ENCODE measurements at regions not wholly inside any gene's neighbourhood (a gene's known extent, or its start where the extent isn't known, plus 50 kb on each side); places are given as distances from the start of the nearest gene placed in this dataset.

DNA sequence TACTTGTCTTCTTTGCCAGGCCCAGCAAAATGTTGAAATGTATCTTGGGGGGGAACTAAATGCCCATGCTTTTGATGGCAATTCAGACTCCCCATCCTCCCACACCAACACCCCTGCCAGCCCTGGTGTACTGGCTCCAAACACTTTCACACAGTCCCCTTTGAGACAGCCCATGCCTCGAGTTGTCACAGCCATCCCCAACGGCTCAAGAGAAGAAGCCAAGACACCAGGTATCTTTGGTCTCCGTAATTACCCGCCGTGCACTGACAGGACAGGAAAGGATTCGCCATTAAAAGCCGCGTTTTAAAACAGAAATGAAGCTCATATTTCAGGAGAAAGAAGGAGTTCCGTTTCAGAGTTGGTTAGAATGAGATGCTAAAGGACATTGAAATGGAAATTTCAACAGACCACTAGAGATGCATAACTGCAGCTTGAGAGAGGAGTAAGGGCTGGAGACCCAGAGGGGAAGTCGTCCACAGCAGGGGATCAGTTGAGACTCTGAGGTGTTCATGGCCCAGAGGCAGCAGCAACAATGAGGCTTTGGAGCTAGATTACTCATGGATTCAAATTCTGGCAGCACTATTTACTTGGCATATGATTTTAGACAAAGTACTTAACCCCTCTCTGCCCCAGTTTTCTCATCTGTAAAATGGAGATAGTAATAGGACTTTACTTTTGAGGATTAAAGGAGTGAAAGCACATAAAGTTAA, 63.5 kb upstream of the ADGRF1 start:
- no peak for TF ChIP-seq CTCF (IDR thresholded peaks at IDR 0.05)
- no peak for TF ChIP-seq POLR2AphosphoS5 (IDR thresholded peaks at IDR 0.05; ENCODE audit: low read depth, low read length)
- no peak for TF ChIP-seq SIN3A (IDR thresholded peaks at IDR 0.05; ENCODE audit: borderline replicate concordance, insufficient read depth, low read depth, low read length)
- no peak for TF ChIP-seq TCF7L2 (IDR thresholded peaks at IDR 0.05; ENCODE audit: low read depth, low read length)
- TF ChIP-seq, protein P1, sequence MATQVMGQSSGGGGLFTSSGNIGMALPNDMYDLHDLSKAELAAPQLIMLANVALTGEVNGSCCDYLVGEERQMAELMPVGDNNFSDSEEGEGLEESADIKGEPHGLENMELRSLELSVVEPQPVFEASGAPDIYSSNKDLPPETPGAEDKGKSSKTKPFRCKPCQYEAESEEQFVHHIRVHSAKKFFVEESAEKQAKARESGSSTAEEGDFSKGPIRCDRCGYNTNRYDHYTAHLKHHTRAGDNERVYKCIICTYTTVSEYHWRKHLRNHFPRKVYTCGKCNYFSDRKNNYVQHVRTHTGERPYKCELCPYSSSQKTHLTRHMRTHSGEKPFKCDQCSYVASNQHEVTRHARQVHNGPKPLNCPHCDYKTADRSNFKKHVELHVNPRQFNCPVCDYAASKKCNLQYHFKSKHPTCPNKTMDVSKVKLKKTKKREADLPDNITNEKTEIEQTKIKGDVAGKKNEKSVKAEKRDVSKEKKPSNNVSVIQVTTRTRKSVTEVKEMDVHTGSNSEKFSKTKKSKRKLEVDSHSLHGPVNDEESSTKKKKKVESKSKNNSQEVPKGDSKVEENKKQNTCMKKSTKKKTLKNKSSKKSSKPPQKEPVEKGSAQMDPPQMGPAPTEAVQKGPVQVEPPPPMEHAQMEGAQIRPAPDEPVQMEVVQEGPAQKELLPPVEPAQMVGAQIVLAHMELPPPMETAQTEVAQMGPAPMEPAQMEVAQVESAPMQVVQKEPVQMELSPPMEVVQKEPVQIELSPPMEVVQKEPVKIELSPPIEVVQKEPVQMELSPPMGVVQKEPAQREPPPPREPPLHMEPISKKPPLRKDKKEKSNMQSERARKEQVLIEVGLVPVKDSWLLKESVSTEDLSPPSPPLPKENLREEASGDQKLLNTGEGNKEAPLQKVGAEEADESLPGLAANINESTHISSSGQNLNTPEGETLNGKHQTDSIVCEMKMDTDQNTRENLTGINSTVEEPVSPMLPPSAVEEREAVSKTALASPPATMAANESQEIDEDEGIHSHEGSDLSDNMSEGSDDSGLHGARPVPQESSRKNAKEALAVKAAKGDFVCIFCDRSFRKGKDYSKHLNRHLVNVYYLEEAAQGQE (IDR thresholded peaks at IDR 0.05; ENCODE audit: insufficient read depth in 1 of 2, low read depth in 2 of 2, low read length in 1 of 2), result no peak
